ENCODE measurements at regions not wholly inside any gene's neighbourhood (a gene's known extent, or its start where the extent isn't known, plus 50 kb on each side); places are given as distances from the start of the nearest gene placed in this dataset.

DNA sequence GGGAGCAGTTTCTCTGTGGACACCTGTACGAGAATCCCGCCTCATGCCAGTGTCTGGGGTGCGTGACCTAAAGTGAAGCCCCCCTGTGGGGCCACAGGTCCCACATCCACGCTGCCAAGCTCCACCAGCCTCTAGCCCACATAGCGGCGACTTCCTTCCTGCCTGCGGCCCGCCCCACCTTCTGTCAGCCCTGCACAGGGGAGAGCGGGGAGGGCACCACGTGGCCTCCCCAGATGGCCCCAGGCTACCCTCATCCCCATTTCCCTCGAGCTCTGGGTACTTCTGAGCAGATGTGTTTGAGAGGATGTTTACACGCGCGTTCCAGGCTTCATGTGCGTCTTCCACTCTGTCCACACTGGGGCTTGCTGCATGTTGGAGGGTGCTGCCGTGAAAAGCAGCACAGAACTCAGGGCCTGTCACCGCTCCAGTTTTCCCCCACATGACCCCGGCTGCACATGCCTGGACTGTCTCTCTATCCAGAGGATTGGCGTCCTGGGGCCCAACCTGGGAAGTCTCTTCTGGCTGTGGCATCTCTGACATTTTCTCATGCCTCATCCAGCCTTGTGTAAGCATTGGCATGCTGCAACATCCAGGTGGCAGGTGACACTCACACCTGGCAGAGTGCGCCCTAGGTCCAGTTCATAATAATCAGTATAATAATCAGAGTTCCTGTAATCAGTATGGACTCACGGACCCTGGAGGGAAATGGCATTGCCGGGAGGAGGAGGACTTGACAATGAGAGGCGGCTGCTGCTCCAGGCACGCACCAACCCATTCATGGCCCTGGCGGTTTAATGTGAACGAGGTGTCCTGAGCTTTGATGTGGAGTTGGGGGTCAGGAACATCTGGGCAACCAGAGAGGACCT, 146.3 kb upstream of the TWIST2 start:
- TF ChIP-seq, protein P1, sequence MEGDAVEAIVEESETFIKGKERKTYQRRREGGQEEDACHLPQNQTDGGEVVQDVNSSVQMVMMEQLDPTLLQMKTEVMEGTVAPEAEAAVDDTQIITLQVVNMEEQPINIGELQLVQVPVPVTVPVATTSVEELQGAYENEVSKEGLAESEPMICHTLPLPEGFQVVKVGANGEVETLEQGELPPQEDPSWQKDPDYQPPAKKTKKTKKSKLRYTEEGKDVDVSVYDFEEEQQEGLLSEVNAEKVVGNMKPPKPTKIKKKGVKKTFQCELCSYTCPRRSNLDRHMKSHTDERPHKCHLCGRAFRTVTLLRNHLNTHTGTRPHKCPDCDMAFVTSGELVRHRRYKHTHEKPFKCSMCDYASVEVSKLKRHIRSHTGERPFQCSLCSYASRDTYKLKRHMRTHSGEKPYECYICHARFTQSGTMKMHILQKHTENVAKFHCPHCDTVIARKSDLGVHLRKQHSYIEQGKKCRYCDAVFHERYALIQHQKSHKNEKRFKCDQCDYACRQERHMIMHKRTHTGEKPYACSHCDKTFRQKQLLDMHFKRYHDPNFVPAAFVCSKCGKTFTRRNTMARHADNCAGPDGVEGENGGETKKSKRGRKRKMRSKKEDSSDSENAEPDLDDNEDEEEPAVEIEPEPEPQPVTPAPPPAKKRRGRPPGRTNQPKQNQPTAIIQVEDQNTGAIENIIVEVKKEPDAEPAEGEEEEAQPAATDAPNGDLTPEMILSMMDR (IDR thresholded peaks at IDR 0.05 in 8 of 11, conservative IDR thresholded peaks at IDR 0.05 in 3 of 11) = no peak
- no peak for TF ChIP-seq POLR2A (IDR thresholded peaks at IDR 0.05)

Data from spleen (tissue), 7 donors.